ENCODE measurements at regions not wholly inside any gene's neighbourhood (a gene's known extent, or its start where the extent isn't known, plus 50 kb on each side); places are given as distances from the start of the nearest gene placed in this dataset.

DNA sequence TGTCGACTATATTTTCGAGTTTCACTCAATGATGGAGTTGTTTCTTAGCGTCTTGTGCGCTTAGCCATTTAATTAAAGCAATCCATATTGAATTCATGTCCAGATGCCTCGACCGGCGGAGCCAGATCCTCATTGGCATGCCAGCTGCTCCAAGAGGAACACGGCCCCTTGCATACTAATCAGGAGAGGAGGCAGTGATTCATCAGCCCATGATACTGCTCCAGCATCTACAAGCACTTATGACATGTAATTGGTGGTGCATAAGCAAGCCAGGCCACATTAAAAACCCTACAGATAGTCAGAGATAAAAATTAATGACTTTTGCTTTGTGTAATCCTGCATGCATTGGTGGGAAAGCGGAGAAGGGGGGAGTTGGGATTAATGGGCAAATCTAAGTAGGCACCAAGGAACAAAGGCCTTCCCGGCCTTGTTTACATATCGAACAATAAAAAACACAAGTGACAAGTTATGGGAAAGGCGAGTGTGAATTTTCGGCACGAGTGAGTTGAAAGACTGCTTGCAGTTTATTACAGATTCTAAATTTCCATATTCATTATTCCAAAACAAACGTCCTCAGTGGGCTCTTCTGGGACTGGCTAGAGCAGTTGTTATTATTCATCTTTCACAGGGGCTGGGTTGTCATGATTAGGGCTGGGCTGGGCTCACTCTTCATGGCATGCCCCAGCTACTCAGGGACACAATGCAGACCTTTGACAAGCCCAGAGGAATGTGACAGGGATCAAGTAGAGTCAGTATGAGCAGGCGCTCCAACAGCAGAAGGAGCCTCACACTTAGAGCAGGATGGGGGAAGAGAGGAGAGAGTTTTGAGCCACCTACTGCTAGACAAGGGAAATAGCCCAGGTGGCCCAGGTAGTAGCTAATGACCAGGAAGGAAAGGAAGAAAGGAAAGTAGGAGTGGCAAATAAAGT lies 281.7 kb upstream of the ZFHX3 start:
- DNase-seq: no peak

- no peak for DNase-seq
These were observed 279.0 kb upstream of the ZFHX3 start for GRCh38 chr16:73326770-73327470.

GRCh38 chr16:73326221-73326620 lies 278.3 kb upstream of the ZFHX3 start:
- no peak for DNase-seq

- DNase-seq: no peak
These were observed 276.0 kb upstream of the ZFHX3 start for GRCh38 chr16:73323880-73324279.

DNA sequence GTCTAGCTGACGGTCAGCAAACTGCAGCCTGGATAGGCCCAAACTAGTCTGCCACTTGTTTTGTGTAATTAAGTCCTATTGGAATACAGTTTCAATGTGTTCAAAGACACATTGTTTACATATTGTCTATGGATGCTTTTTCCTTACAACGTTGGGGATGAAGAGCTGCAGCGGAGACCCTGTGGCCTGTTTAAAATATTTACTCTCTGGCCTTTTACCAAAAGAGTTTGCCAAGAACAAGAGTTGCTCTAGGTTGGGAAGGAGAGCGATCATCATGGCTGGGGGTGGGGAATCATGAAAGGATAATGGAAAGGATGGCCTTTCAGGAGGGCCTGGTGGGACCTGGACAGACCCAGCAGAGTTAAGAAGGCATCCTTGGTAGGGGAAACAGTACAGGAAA lies 274.9 kb upstream of the ZFHX3 start:
- no peak for DNase-seq

DNA sequence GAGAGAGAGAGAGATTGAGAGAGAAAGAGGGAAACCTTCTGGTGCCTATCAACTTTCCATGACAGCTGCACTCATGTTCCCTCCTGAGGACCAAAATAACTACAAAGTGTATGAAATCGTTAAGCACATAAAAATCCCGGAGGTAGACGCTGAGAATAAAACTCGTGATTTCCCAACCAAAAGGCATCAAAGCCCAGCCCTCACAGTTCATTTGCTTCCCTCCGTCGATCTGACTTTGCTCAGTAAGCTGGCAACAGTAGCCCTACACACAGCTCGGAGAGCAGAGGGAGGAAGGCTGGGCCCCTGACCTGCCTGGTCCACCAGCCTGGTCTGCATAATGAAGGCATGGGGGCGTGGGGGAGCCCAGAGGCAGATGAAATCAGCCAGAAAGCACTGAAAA lies 273.9 kb upstream of the ZFHX3 start:
- DNase-seq: no peak

DNA sequence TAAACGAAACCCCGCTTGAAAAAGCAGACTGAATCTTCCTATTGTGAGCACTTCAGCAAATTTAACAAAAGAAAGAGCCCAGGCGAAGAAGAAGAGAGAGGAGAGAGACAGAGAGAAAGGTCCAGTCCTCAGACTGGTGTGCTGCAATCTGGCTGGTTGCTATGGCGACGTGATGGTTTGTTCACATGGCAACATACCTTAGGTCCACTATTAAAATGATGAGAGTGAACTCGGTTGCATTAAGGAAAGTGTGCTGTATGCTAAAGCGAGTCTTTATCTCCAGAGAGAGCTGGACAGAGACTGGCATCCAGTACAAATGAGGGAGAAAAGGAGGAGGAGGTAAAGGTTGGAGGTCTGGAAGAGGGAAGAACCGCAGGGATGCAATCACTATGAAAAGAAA lies 271.8 kb upstream of the ZFHX3 start:
- DNase-seq: no peak

- DNase-seq: no peak
These were observed 271.3 kb upstream of the ZFHX3 start for GRCh38 chr16:73319261-73319660.

GRCh38 chr16:73317321-73317857 lies 269.5 kb upstream of the ZFHX3 start:
- DNase-seq: no peak

- peak; percentile 2 for DNase-seq
These were observed 267.7 kb upstream of the ZFHX3 start for GRCh38 chr16:73315645-73316044.

DNA sequence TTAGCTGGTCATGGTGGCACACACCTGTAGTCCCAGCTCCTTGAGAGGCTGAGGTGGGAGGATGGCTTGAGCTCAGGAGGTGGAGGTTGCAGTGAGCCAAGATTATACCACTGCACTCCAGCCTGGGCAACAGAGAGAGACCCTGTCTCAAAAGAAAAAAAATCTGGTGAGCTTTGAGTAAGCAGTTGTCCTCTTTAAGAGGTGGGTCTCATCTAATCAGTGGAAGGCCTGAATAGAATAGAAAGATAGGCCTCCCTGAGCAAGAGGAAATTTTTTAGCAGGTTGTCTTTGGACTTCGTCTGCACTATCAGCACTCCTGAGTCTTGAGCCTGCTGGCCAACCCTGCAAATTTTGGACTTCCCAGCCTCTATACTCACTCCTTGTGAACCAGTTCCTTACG lies 266.0 kb upstream of the ZFHX3 start:
- DNase-seq: no peak

DNA sequence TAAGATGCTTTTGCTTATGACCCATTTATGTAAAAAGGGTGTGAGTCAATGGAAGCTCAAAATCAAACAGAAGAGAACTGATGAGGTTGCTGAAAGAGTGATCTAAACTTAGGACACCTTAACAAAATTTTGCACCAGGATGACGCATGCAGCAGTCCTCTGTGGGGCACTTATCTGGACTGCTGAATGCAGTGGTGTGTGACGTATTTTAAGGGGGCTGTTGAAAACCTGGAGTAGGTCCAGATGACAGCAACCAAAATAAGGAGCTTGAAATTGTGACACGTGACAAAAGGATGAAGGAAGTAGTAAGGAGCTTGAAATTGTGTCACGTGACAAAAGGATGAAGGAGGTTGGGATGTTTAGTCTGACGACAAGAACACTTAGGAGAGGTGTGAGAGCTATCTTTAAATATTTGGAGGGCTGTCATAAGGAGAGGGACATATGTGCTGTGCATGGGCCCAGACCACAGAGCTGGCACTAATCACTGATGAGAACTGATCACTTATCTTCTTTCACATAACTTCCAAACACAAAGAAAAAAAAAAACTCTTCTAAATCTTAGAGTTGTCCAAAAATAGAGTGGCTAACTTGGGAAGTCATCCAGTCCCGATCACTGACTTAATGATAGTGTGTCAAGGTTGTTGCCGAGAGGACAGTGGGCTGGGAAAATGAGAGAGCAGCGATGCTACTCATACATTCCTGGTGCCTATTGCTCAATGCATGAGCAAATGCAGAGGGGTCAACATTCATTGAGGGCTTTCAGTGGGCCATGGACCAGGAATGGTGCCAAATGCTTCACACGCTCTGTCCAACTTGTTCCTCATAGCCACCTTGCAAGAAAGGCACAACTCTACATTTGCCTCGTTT lies 264.2 kb upstream of the ZFHX3 start:
- DNase-seq: no peak

DNA sequence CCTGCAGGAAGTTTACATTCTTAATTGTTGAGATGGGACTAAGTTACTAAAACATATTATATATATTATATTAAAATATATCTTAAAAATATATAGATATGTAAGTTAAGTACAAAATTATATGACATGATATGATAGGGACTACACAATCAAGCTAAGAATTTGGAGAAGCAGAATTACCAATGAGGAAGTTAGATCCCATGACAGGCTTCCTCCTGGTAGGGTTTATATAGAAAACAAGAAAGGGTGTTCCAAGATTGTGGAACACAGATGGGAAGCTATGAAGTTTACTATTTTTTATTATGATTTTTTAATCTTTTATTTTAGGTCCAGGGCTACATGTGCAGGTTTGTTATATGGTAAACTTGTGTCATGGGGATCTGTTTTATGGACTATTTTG lies 260.8 kb upstream of the ZFHX3 start:
- DNase-seq: peak; percentile 33

DNA sequence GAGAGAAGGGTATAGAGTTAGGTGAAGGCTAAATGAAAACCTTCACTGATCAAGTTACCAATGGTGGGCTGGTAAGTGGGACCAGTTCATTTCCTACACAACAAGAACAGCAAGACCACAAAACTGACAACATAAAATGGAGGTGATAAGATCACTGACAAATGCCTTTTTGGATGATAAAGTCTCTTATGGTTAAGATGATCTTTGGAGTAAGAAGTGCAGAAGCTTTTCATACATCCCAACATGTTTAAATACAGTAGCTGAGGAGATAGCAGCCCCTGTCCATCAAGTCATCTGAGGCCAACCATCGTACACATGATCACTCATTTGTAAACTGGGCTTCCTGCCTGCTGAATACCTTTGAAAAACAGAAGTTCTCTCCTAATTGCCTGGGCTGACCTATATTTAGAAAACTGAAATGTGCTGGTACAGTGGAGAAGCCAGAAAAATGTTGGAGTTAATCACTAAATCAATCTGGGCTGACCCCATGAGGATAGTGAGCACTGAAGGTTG lies 259.0 kb upstream of the ZFHX3 start:
- no peak for DNase-seq

DNA sequence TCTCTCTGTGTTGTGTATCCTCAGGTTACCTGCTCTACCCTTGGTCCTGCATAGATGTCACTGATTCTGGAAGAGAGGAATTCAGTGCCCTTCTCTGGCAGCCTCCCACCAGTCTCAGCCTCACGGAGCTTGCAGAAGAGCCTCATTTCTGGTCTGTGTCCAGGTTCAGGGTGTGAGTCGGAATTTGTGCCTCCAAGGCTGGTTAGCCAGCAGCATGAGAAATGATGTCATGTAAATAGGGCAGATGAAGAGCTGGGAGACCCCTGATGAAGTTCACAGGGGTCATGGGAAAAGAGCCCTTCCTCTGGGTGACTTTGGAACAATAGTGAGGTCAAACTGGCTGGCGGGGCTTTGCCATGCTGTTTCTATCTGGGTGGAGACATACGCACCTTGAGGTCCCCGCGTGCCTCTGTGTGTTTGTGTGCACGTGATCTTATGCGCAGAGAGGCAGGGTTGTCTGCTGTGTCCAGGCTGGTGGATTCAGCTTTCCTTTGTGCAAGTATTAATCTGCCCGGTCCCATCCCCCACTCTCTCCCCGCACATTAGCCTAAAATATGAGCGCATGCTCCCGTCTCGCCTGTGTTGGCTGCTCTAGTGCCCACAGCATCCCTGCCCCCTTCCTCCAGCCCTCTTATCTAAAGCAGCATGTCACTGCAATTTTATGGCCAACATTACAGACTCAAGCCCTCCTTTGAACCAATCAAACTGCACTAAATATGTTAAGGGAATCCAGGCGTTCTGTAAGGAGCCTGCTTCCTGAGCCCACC lies 256.3 kb upstream of the ZFHX3 start:
- no peak for DNase-seq

GRCh38 chr16:73302942-73303341 lies 255.0 kb upstream of the ZFHX3 start:
- no peak for DNase-seq

DNA sequence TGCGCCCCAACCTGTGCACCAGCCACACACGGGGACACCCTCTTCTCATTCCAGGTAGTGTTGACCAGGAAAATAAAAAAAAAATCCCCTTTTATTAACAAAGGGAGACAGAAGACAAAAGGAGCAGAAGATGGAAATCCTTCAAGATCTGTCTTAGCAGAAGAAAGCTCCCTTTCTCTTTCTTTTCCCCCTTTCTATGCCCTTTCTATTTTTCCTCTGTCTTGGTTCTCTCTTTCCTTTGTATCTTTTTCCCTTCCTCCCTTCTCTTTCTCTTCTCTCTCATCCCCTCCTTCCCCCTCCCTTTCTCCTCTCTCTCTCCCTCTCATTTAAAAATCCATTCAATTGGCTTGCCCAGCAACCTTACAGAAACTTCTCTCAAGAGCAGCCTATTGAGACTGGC lies 254.1 kb upstream of the ZFHX3 start:
- DNase-seq: no peak

- no peak for DNase-seq
These were observed 251.4 kb upstream of the ZFHX3 start for GRCh38 chr16:73299346-73299745.

DNA sequence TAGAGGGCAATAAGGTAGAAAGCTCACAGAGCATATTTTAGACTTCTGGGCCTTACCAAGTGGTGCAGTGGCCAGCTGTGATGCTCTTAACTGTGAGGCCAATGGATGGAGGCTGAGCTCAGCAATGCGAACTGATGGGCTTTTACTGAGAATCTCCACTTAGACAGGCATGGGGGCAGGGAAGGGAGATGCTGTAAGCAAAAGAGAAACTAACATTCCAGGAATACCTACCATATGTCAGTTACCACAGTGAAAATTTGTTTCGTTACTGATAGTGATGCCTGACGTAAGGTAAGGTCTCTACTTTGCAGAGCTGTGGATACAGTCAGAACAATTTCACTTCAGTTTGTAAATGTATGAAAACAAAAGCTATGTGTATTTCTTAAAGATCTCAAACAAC lies 250.6 kb upstream of the ZFHX3 start:
- DNase-seq: no peak

GRCh38 chr16:73290258-73290657 lies 242.3 kb upstream of the ZFHX3 start:
- DNase-seq: no peak

GRCh38 chr16:73289232-73289631 lies 241.3 kb upstream of the ZFHX3 start:
- DNase-seq: no peak

DNA sequence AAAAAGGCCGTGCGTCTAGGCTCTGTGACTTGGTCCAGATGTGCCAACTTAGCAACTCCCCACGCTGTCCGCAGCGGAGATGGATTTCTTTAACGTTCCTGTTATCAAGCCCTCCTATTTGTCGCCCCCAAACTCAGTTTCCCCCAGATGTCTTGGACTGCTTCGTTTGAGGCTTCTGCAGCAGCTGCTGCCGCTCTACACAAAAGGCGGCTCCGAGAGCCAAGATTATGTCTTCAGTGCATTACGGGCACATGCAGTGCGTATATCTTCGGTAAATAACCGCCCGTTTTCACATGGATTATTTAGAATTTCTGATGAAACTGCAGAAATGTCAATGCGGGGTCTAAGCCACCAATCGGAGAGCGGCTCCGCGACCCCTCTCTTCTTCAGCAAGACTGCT lies 240.6 kb upstream of the ZFHX3 start:
- no peak for DNase-seq

Measured in suppressor macrophage treated with lipopolysaccharide for 4 hours (primary cell).